ENCODE measurements at regions not wholly inside any gene's neighbourhood (a gene's known extent, or its start where the extent isn't known, plus 50 kb on each side); places are given as distances from the start of the nearest gene placed in this dataset.

DNA sequence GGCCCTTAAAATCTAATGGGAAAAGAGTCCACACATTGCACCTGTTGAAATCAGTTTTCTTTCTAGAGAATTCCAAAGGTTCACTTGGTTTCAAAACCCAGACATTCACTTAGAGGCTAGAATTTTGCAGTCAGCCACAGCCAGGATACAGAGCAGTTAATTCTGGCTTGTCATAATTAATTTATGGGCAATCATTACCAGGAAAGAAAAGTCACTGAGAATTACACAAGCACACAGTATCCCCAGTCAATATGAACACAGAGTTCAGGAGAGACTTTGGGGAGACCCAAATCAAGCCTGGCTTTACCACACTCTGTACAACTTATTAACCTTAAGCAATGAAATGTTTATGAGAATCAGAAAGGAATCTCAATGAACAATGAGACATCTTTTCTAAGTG lies 224.3 kb upstream of the SOX21 start:
- Histone ChIP-seq H3K79me2 (ENCODE audit: control insufficient read depth, insufficient read depth, low read length) (no peaks in the 10 kb centered on the region), H3K4me1 (replicated peaks in 1 of 2; ENCODE audit: control insufficient read depth in 2 of 2, insufficient read depth in 2 of 2, low read length in 2 of 2) (no peaks in the 10 kb centered on the region), H3K4me2 (ENCODE audit: insufficient read depth, low read length) (no peak overlapping the region), H3K9me3 (replicated peaks; ENCODE audit: control insufficient read depth, insufficient read depth, low read depth, low read length) (no peaks in the 10 kb centered on the region), H3K9ac (ENCODE audit: insufficient read depth in 1 of 2, low read depth in 2 of 2, low read length in 2 of 2) (no peak overlapping the region), H4K20me1 (replicated peaks; ENCODE audit: control insufficient read depth, insufficient read depth, low read length) (no peaks in the 10 kb centered on the region), H3K27me3 (ENCODE audit: control insufficient read depth in 2 of 2, insufficient read depth in 2 of 2, low read length in 2 of 2) (no peaks in the 10 kb centered on the region; a peak in 1 of 5 replicates), H3K4me3 (no peak overlapping the region), H3K27ac (ENCODE audit: extremely low read depth, low read depth, low read length) (no peak overlapping the region), H3K36me3 (ENCODE audit: control insufficient read depth, insufficient read depth, low read length) (no peaks in the 10 kb centered on the region), H3K9me1 (ENCODE audit: control insufficient read depth, insufficient read depth, low read length) (no peaks in the 10 kb centered on the region), H2AFZ (ENCODE audit: low read depth, low read length) (no peak overlapping the region)
- ChIA-PET POLR2A (no interaction called here), CTCF (ENCODE audit: low intra/inter-chr PET ratio) (no interaction called here)
- FAIRE-seq (no peak), DNase-seq (ENCODE audit: extremely low read depth in 1 of 4, low spot score in 3 of 4) (no peak), ATAC-seq (no peak)
- in situ Hi-C loops (cut with MboI) (no loop called here), intact Hi-C loops (cut with micrococcal nuclease) (no loop called here)
- BruUV-seq (replicated peaks): no TSS peak
- TF ChIP-seq HEY1 (CRISPR knock-in tag; IDR thresholded peaks at IDR 0.05; ENCODE audit: borderline replicate concordance) (no peak), EGR1 (conservative IDR thresholded peaks at IDR 0.05) (no peak), SIN3A (IDR thresholded peaks at IDR 0.05; ENCODE audit: borderline replicate concordance in 2 of 2, control insufficient read depth in 1 of 2, low read depth in 2 of 2, low read length in 2 of 2) (no peak), GABPB2 (CRISPR knock-in tag; conservative IDR thresholded peaks at IDR 0.05) (no peak), SAFB2 (IDR thresholded peaks at IDR 0.05; ENCODE audit: borderline replicate concordance, low read depth, low read length, severe bottlenecking) (no peak)
- TF ChIP-seq, protein P1, sequence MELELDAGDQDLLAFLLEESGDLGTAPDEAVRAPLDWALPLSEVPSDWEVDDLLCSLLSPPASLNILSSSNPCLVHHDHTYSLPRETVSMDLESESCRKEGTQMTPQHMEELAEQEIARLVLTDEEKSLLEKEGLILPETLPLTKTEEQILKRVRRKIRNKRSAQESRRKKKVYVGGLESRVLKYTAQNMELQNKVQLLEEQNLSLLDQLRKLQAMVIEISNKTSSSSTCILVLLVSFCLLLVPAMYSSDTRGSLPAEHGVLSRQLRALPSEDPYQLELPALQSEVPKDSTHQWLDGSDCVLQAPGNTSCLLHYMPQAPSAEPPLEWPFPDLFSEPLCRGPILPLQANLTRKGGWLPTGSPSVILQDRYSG (tag; conservative IDR thresholded peaks at IDR 0.05; ENCODE audit: low read depth): no peak
- TF ChIP-seq, protein P2, sequence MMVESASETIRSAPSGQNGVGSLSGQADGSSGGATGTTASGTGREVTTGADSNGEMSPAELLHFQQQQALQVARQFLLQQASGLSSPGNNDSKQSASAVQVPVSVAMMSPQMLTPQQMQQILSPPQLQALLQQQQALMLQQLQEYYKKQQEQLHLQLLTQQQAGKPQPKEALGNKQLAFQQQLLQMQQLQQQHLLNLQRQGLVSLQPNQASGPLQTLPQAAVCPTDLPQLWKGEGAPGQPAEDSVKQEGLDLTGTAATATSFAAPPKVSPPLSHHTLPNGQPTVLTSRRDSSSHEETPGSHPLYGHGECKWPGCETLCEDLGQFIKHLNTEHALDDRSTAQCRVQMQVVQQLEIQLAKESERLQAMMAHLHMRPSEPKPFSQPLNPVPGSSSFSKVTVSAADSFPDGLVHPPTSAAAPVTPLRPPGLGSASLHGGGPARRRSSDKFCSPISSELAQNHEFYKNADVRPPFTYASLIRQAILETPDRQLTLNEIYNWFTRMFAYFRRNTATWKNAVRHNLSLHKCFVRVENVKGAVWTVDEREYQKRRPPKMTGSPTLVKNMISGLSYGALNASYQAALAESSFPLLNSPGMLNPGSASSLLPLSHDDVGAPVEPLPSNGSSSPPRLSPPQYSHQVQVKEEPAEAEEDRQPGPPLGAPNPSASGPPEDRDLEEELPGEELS (CRISPR knock-in tag; IDR thresholded peaks at IDR 0.05; ENCODE audit: borderline replicate concordance): no peak

Measured in K562 (cell line).